ENCODE measurements at regions not wholly inside any gene's neighbourhood (a gene's known extent, or its start where the extent isn't known, plus 50 kb on each side); places are given as distances from the start of the nearest gene placed in this dataset.

DNA sequence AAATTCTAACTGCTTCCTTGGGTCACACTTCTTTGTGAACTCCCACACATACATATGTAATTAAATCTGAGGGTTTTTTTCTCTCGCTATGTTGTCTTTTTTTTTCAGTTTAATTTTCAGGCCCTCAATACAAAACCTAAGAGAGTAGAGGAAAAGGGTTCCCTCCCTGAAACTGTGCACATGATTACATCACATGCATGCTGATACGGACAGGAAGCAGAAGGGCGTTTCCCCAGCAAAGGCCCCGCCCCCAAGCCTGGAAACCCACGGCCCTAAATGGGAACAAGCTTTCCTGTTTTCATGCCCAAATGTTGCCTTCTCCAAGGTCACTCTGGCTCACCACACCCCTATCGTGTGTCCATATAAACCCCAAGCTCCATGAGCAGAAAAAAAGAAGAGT lies 115.4 kb downstream of the TEX36 start:
- ChIA-PET POLR2A (no interaction called here), CTCF (no interaction called here)
- no peak for DNase-seq (ENCODE audit: extremely low spot score)
- TF ChIP-seq HDGF (IDR thresholded peaks at IDR 0.05; ENCODE audit: borderline replicate concordance) (no peak), NFRKB (IDR thresholded peaks at IDR 0.05) (no peak), ZNF384 (IDR thresholded peaks at IDR 0.05) (no peak), TARDBP (IDR thresholded peaks at IDR 0.05) (no peak), FOXK2 (IDR thresholded peaks at IDR 0.05) (no peak), ELF4 (IDR thresholded peaks at IDR 0.05) (no peak), L3MBTL2 (conservative IDR thresholded peaks at IDR 0.05) (no peak), ARNT (IDR thresholded peaks at IDR 0.05) (no peak), SP1 (IDR thresholded peaks at IDR 0.05) (no peak), CTBP1 (IDR thresholded peaks at IDR 0.05; ENCODE audit: borderline replicate concordance) (no peak), SUZ12 (IDR thresholded peaks at IDR 0.05) (no peak), BHLHE40 (IDR thresholded peaks at IDR 0.05; ENCODE audit: borderline replicate concordance) (no peak)

DNA sequence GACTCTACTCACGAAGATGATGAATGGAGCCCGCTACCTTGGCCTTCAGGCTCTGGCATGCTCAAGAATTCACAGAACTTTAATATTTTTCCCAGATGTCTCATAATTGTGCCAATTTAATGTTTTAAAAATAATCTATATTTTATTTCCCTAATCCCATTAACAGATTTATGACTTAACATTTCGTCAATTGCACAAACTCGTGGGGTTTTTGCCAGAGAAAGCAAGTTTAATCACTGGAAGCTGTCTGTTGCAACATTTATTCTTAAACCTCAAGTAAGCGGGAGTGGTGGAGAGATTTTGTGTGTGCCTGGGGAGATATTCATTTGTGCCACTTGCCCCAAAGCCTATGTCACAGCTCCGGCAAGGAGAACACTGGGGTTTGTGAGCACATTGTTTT lies 117.9 kb downstream of the TEX36 start:
- ChIA-PET POLR2A (no interaction called here), CTCF (no interaction called here)
- no peak for DNase-seq (ENCODE audit: extremely low spot score)
- TF ChIP-seq TARDBP (IDR thresholded peaks at IDR 0.05) (no peak), ELF4 (IDR thresholded peaks at IDR 0.05) (no peak), ARNT (IDR thresholded peaks at IDR 0.05) (no peak), FOXM1 (IDR thresholded peaks at IDR 0.05; ENCODE audit: borderline replicate concordance) (no peak), FOXA1 (IDR thresholded peaks at IDR 0.05) (no peak), HDGF (IDR thresholded peaks at IDR 0.05; ENCODE audit: borderline replicate concordance) (no peak), LEF1 (IDR thresholded peaks at IDR 0.05; ENCODE audit: borderline replicate concordance) (no peak), NFRKB (IDR thresholded peaks at IDR 0.05) (no peak), ZNF384 (IDR thresholded peaks at IDR 0.05) (no peak), L3MBTL2 (conservative IDR thresholded peaks at IDR 0.05) (no peak), SUZ12 (IDR thresholded peaks at IDR 0.05) (no peak)
- TF ChIP-seq, protein P1, sequence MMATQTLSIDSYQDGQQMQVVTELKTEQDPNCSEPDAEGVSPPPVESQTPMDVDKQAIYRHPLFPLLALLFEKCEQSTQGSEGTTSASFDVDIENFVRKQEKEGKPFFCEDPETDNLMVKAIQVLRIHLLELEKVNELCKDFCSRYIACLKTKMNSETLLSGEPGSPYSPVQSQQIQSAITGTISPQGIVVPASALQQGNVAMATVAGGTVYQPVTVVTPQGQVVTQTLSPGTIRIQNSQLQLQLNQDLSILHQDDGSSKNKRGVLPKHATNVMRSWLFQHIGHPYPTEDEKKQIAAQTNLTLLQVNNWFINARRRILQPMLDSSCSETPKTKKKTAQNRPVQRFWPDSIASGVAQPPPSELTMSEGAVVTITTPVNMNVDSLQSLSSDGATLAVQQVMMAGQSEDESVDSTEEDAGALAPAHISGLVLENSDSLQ (IDR thresholded peaks at IDR 0.05), result no peak

DNA sequence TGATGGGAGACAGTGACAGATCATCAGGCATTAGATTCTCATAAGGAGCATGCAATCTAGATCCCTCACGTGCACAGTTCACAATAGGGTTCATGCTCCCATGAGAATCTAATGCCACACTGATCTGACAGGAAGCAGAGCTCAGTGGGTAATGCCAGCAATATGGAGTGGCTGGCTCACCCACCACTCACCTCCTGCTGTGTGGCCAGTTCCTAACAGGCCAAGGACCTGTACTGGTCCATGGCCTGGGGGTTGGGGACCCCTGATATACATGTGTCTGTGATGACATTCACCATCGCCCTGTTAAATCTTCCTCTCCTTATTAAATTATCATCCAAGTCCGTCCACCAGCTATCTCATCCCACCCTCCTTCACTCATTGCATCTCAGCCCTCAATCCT lies 118.4 kb downstream of the TEX36 start:
- no peak for DNase-seq (ENCODE audit: extremely low spot score)
- POLR2A ChIA-PET, result no interaction called here
- CTCF ChIA-PET, result no interaction called here
- TF ChIP-seq FOXM1 (IDR thresholded peaks at IDR 0.05; ENCODE audit: borderline replicate concordance), result no peak
- no peak for TF ChIP-seq L3MBTL2 (conservative IDR thresholded peaks at IDR 0.05)
- TF ChIP-seq FOXA1 (IDR thresholded peaks at IDR 0.05), result no peak
- no peak for TF ChIP-seq HDGF (IDR thresholded peaks at IDR 0.05; ENCODE audit: borderline replicate concordance)

DNA sequence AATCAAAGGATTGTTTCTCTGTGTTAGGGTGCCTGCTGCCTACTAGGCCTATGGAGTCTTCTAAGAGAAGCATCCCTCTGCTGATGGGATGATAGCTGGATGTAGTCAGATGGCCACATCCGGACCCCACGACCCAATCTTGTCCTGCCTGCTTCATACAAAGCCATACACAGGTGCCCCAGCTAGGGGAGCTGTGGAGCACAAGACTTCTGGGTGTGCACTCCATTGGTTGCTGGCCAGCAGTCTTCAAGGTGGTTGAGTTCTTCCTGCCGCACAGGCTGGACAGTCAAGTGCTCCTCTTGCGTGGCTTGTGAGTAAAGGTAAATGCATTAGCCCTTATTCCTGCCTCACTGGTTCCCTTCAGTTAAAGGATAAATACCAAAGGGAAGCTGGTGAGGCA lies 120.2 kb downstream of the TEX36 start:
- POLR2A ChIA-PET, result no interaction called here
- CTCF ChIA-PET, result interaction anchor here (1.1 kb wide), 1 partner anchor 68 kb away, joined by 3 read pairs; no protein-coding TSS in a partner anchor
- TF ChIP-seq TARDBP (IDR thresholded peaks at IDR 0.05) (no peak), FOXM1 (IDR thresholded peaks at IDR 0.05; ENCODE audit: borderline replicate concordance) (no peak), ZNF384 (IDR thresholded peaks at IDR 0.05) (no peak)
- peak; percentile 40 for DNase-seq (ENCODE audit: extremely low spot score)

DNA sequence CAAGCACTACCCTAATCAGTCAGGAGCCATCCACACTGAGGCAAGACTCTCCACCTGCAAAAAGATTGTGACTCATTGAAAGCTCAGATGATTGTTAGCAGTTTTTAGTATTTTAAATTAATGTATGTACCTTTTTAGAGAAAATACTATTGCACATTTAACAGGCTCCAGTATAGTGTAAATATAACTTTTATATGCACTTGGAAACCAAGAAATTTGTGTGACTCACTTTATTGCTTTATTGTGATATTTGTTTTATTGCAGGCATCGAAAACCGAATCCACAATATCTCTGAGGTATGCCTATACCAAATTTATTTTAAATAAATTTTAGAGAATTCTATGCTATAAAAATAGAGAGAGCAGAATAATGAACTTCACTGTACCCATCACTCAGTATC lies 122.0 kb downstream of the TEX36 start:
- no peak for DNase-seq (ENCODE audit: extremely low spot score)
- POLR2A ChIA-PET, result no interaction called here
- no peak for TF ChIP-seq FOXM1 (IDR thresholded peaks at IDR 0.05; ENCODE audit: borderline replicate concordance)
- no peak for TF ChIP-seq ZNF384 (IDR thresholded peaks at IDR 0.05)
- no peak for TF ChIP-seq LEF1 (IDR thresholded peaks at IDR 0.05; ENCODE audit: borderline replicate concordance)
- no peak for TF ChIP-seq FOXK2 (IDR thresholded peaks at IDR 0.05)
- no peak for TF ChIP-seq ELF4 (IDR thresholded peaks at IDR 0.05)
- TF ChIP-seq SUZ12 (IDR thresholded peaks at IDR 0.05), result no peak
- TF ChIP-seq CTBP1 (IDR thresholded peaks at IDR 0.05; ENCODE audit: borderline replicate concordance), result no peak
- TF ChIP-seq BHLHE40 (IDR thresholded peaks at IDR 0.05; ENCODE audit: borderline replicate concordance), result no peak
- no peak for TF ChIP-seq SP1 (IDR thresholded peaks at IDR 0.05)
- TF ChIP-seq, protein P1 (IDR thresholded peaks at IDR 0.05), result no peak
- no peak for TF ChIP-seq NFRKB (IDR thresholded peaks at IDR 0.05)
- TF ChIP-seq HDGF (IDR thresholded peaks at IDR 0.05; ENCODE audit: borderline replicate concordance), result no peak
- CTCF ChIA-PET, result no interaction called here

DNA sequence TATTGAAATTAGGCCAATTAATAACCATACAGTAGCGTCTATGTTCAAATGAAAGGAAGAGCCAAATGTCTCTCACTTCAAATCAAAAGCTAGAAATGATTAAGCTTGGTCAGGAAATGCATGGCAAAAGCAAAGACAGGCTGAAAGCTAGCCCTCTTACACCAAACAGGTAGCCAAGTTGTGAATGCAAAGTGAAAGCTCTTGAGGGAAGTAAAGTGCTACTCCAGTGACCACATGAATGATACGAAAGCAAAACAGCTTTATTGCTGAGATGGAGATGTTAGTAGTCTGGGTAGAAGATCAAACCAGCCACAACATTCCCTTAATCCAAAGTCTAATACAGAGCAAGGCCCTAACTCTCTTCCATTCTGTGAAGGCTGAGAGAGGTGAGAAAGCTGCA lies 123.8 kb downstream of the TEX36 start:
- POLR2A ChIA-PET, result no interaction called here
- TF ChIP-seq SUZ12 (IDR thresholded peaks at IDR 0.05) (no peak), HDGF (IDR thresholded peaks at IDR 0.05; ENCODE audit: borderline replicate concordance) (no peak), ELF4 (IDR thresholded peaks at IDR 0.05) (no peak), FOXA1 (IDR thresholded peaks at IDR 0.05) (no peak), CTBP1 (IDR thresholded peaks at IDR 0.05; ENCODE audit: borderline replicate concordance) (no peak), FOXK2 (IDR thresholded peaks at IDR 0.05) (no peak), L3MBTL2 (conservative IDR thresholded peaks at IDR 0.05) (no peak), ZNF384 (IDR thresholded peaks at IDR 0.05) (no peak), FOXM1 (IDR thresholded peaks at IDR 0.05; ENCODE audit: borderline replicate concordance) (no peak), TARDBP (IDR thresholded peaks at IDR 0.05) (no peak), NFRKB (IDR thresholded peaks at IDR 0.05) (no peak), LEF1 (IDR thresholded peaks at IDR 0.05; ENCODE audit: borderline replicate concordance) (no peak), BHLHE40 (IDR thresholded peaks at IDR 0.05; ENCODE audit: borderline replicate concordance) (no peak), SP1 (IDR thresholded peaks at IDR 0.05) (no peak), ARNT (IDR thresholded peaks at IDR 0.05) (no peak)
- TF ChIP-seq, protein P1 (IDR thresholded peaks at IDR 0.05), result no peak
- CTCF ChIA-PET, result no interaction called here
- DNase-seq (ENCODE audit: extremely low spot score), result no peak
